WTC11 (cell line): ENCODE measurements at regions not wholly inside any gene's neighbourhood (a gene's known extent, or its start where the extent isn't known, plus 50 kb on each side); places are given as distances from the start of the nearest gene placed in this dataset.
"Not testable (repeated sequence)": the region's sequence is repeated elsewhere in the genome, so short reads cannot be mapped to it uniquely, and the experiment has no call there.

ENCODE experiments used
- ATAC-seq: fragments of 200-7000 bp; cut with Tn5 transposase; 2 replicates; pipeline ENCODE4 v1.10.0; 2021; ENCODE audit warnings: mild to moderate bottlenecking, moderate library complexity
- CTCF ChIA-PET: fragments of 300-600 bp; sonication (Branson Sonifier 250); formaldehyde crosslinking; loops from one replicate; lab custom pipeline; 2021; ENCODE audit warnings: antibody characterized with exemption; lab: Charles Lee
- POLR2A ChIA-PET: fragments of 350-600 bp; sonication (Branson Sonifier 250); formaldehyde crosslinking; loops from one replicate; lab custom pipeline; 2021; ENCODE audit warnings: antibody characterized with exemption; lab: Charles Lee
- DNase-seq: peaks from one replicate; pipeline ENCODE4 v3.0.0; 2021; ENCODE audit warnings: low spot score
- H3K27ac Mint-ChIP-seq: 2 replicates; pipeline ENCODE4 v1.8.0; 2021; ENCODE audit warnings: mixed read lengths
- H3K27me3 Mint-ChIP-seq: 2 replicates; pipeline ENCODE4 v1.8.0; 2021; ENCODE audit warnings: low read depth, mild to moderate bottlenecking, moderate library complexity, mixed read lengths
- H3K36me3 Mint-ChIP-seq: 2 replicates; pipeline ENCODE4 v1.8.0; 2021; ENCODE audit warnings: mixed read lengths
- H3K4me1 Mint-ChIP-seq: 2 replicates; pipeline ENCODE4 v1.8.0; 2022; ENCODE audit warnings: mixed read lengths
- H3K4me3 Mint-ChIP-seq: 2 replicates; pipeline ENCODE4 v1.8.0; 2021; ENCODE audit warnings: mild to moderate bottlenecking, moderate library complexity, mixed read lengths
- H3K9me3 Mint-ChIP-seq: 2 replicates; pipeline ENCODE4 v1.8.0; 2021; ENCODE audit warnings: mixed read lengths
- AFF4 ChIP-seq: sonication (generic); formaldehyde crosslinking; IDR thresholded peaks from 2 replicates; pipeline ENCODE4 v1.8.1; 2023; ENCODE audit warnings: mild to moderate bottlenecking, missing genetic modification reagents, borderline replicate concordance
- CBFB ChIP-seq: sonication (generic); formaldehyde crosslinking; IDR thresholded peaks from 2 replicates; pipeline ENCODE4 v1.8.1; 2022; ENCODE audit warnings: mild to moderate bottlenecking, low read depth, missing genetic modification reagents
- GTF2I ChIP-seq: fragments of 250-450 bp; sonication (Bioruptor Pico); conservative IDR thresholded peaks from 2 replicates; pipeline ENCODE4 v1.4.0; 2021; ENCODE audit warnings: mild to moderate bottlenecking
- HMGA2 ChIP-seq: fragments of 250-450 bp; sonication (Bioruptor Pico); IDR thresholded peaks from 2 replicates; pipeline ENCODE4 v1.4.0; 2021; ENCODE audit warnings: mild to moderate bottlenecking, moderate library complexity
- JAZF1 ChIP-seq: fragments of 250-450 bp; sonication (Bioruptor Pico); IDR thresholded peaks from 2 replicates; pipeline ENCODE4 v1.9.0; 2021; ENCODE audit warnings: moderate library complexity, mild to moderate bottlenecking, inconsistent platforms
- NFATC4 ChIP-seq: fragments of 250-450 bp; sonication (Bioruptor Pico); IDR thresholded peaks from 2 replicates; pipeline ENCODE4 v1.9.0; 2021; ENCODE audit warnings: mild to moderate bottlenecking
- NR1H2 ChIP-seq: sonication (generic); formaldehyde crosslinking; IDR thresholded peaks from 2 replicates; pipeline ENCODE4 v1.9.0; 2021; ENCODE audit warnings: mild to moderate bottlenecking, moderate library complexity, missing genetic modification reagents
- NR2C2 ChIP-seq: sonication (generic); formaldehyde crosslinking; IDR thresholded peaks from 2 replicates; pipeline ENCODE4 v1.8.0; 2022; ENCODE audit warnings: mild to moderate bottlenecking, missing genetic modification reagents
- NR3C1 ChIP-seq: sonication (generic); formaldehyde crosslinking; conservative IDR thresholded peaks from 2 replicates; pipeline ENCODE4 v1.8.1; 2023; ENCODE audit warnings: low read depth, mild to moderate bottlenecking, missing genetic modification reagents
- OVOL2 ChIP-seq: fragments of 250-450 bp; sonication (Bioruptor Pico); IDR thresholded peaks from 2 replicates; pipeline ENCODE4 v1.9.0; 2021; ENCODE audit warnings: mild to moderate bottlenecking, borderline replicate concordance
- SOX15 ChIP-seq: fragments of 250-450 bp; sonication (Bioruptor Pico); IDR thresholded peaks from 2 replicates; pipeline ENCODE4 v1.9.0; 2021; ENCODE audit warnings: mild to moderate bottlenecking
- TEAD4 ChIP-seq: sonication (generic); formaldehyde crosslinking; IDR thresholded peaks from 2 replicates; pipeline ENCODE4 v1.8.0; 2022; ENCODE audit warnings: mild to moderate bottlenecking, missing genetic modification reagents
- ZBTB43 ChIP-seq: sonication (generic); formaldehyde crosslinking; IDR thresholded peaks from 2 replicates; pipeline ENCODE4 v1.8.1; 2023; ENCODE audit warnings: mild to moderate bottlenecking, missing genetic modification reagents
- ZMAT4 ChIP-seq: fragments of 250-450 bp; sonication (Bioruptor Pico); IDR thresholded peaks from 2 replicates; pipeline ENCODE4 v1.9.0; 2021; ENCODE audit warnings: mild to moderate bottlenecking
- ZNF121 ChIP-seq: sonication (generic); formaldehyde crosslinking; IDR thresholded peaks from 2 replicates; pipeline ENCODE4 v1.8.0; 2023; ENCODE audit warnings: missing genetic modification reagents
- TF ChIP-seq, protein P1 (sequence below): fragments of 250-450 bp; sonication (Bioruptor Pico); IDR thresholded peaks from 2 replicates; pipeline ENCODE4 v1.9.0; 2021; ENCODE audit warnings: mild to moderate bottlenecking
- TF ChIP-seq, protein P2 (sequence below): sonication (generic); formaldehyde crosslinking; conservative IDR thresholded peaks from 2 replicates; pipeline ENCODE4 v1.8.1; 2023; ENCODE audit warnings: mild to moderate bottlenecking, low read depth, missing genetic modification reagents, moderate library complexity

DNA sequence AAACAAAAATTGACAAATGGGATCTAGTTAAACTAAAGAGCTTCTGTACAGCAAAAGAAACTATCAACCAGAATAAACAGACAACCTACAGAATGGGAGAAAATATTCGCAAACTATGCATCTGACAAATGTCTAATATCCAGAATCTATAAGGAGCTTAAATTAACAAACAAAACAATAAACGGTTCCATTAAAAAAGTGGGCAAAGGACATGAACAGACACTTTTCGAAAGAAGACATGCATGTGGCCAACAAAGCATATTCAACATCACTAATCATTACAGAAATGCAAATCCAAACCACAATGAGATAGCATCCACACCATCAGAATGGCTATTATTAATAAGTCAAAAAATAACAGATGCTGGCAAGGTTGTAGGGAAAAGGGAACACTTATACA, 50.5 kb upstream of the MED13L start:
- H3K9me3 Mint-ChIP-seq, POLR2A ChIA-PET, H3K4me3 Mint-ChIP-seq, H3K27ac Mint-ChIP-seq, CTCF ChIA-PET, DNase-seq, H3K4me1 Mint-ChIP-seq, ATAC-seq, H3K36me3 Mint-ChIP-seq, H3K27me3 Mint-ChIP-seq: not testable (repeated sequence)

- ChIA-PET POLR2A (no interaction called here), CTCF (no interaction called here)
- Mint-ChIP-seq H3K9me3 (peaks cover 8% of the 10 kb centered on the region), H3K4me3 (no peak overlapping the region), H3K4me1 (peaks cover 8% of the 10 kb centered on the region), H3K36me3 (no peaks in the 10 kb centered on the region), H3K27me3 (no peaks in the 10 kb centered on the region), H3K27ac (no peak overlapping the region)
- DNase-seq (no peak), ATAC-seq (no peak)
- TF ChIP-seq HMGA2 (CRISPR knock-in tag) (no peak), GTF2I (CRISPR knock-in tag) (no peak), CBFB (CRISPR knock-in tag) (no peak), AFF4 (CRISPR knock-in tag) (no peak), ZBTB43 (CRISPR knock-in tag) (no peak)
- TF ChIP-seq, protein P1, sequence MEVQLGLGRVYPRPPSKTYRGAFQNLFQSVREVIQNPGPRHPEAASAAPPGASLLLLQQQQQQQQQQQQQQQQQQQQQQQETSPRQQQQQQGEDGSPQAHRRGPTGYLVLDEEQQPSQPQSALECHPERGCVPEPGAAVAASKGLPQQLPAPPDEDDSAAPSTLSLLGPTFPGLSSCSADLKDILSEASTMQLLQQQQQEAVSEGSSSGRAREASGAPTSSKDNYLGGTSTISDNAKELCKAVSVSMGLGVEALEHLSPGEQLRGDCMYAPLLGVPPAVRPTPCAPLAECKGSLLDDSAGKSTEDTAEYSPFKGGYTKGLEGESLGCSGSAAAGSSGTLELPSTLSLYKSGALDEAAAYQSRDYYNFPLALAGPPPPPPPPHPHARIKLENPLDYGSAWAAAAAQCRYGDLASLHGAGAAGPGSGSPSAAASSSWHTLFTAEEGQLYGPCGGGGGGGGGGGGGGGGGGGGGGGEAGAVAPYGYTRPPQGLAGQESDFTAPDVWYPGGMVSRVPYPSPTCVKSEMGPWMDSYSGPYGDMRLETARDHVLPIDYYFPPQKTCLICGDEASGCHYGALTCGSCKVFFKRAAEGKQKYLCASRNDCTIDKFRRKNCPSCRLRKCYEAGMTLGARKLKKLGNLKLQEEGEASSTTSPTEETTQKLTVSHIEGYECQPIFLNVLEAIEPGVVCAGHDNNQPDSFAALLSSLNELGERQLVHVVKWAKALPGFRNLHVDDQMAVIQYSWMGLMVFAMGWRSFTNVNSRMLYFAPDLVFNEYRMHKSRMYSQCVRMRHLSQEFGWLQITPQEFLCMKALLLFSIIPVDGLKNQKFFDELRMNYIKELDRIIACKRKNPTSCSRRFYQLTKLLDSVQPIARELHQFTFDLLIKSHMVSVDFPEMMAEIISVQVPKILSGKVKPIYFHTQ (CRISPR knock-in tag): no peak
Observed at GRCh38 chr12:116331876-116332275, 54.4 kb upstream of the MED13L start.

DNA sequence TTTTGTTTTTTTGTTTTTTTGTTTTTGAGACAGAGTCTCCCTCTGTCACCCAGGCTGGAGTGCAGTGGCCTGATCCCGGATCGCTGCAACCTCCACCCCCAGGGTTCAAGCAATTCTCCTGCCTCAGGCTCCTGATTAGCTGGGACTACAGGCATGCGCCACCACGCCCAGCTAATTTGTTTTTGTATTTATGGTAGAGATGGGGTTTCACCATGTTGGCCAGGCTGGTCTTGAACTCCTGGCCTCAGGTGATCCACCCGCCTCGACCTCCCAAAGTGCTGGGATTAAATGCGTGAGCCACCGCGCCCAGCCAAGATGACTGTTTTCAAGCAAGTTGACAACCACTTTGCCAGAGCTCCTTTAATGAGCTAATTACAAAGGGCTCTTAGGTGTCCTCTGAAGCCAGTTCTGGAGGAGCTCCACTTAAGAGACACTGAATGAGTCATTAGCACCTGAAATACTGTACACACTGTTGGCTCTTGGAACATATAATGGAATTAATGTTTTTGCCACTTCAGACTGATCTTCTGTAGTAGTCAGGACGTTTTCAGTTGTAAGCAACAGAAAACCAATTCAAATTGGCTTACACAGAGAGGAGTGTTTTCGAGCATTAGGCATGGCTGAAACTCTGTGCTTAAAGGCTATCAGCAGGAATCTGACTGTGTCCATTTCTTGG, 55.4 kb upstream of the MED13L start:
- Mint-ChIP-seq H3K36me3 (no peaks in the 10 kb centered on the region), H3K4me1 (peaks cover 18% of the 10 kb centered on the region), H3K4me3 (no peak overlapping the region), H3K9me3 (peaks cover 5% of the 10 kb centered on the region), H3K27ac (no peak overlapping the region), H3K27me3 (no peaks in the 10 kb centered on the region)
- ATAC-seq (no peak), DNase-seq (no peak)
- ChIA-PET CTCF (interaction anchor here (1.0 kb wide), 1 partner anchor 355 kb away, joined by 4 read pairs; no protein-coding TSS in a partner anchor), POLR2A (interaction anchor here (0.6 kb wide), 1 partner anchor 127 kb away, joined by 8 read pairs; no protein-coding TSS in a partner anchor)
- TF ChIP-seq NFATC4 (CRISPR knock-in tag) (no peak), JAZF1 (CRISPR knock-in tag) (no peak), NR2C2 (no peak), TEAD4 (CRISPR knock-in tag) (no peak), ZMAT4 (CRISPR knock-in tag) (no peak), NR3C1 (CRISPR knock-in tag) (no peak), SOX15 (CRISPR knock-in tag) (no peak), ZNF121 (CRISPR knock-in tag) (no peak), OVOL2 (CRISPR knock-in tag) (no peak), NR1H2 (CRISPR knock-in tag) (no peak)
- TF ChIP-seq, protein P2, sequence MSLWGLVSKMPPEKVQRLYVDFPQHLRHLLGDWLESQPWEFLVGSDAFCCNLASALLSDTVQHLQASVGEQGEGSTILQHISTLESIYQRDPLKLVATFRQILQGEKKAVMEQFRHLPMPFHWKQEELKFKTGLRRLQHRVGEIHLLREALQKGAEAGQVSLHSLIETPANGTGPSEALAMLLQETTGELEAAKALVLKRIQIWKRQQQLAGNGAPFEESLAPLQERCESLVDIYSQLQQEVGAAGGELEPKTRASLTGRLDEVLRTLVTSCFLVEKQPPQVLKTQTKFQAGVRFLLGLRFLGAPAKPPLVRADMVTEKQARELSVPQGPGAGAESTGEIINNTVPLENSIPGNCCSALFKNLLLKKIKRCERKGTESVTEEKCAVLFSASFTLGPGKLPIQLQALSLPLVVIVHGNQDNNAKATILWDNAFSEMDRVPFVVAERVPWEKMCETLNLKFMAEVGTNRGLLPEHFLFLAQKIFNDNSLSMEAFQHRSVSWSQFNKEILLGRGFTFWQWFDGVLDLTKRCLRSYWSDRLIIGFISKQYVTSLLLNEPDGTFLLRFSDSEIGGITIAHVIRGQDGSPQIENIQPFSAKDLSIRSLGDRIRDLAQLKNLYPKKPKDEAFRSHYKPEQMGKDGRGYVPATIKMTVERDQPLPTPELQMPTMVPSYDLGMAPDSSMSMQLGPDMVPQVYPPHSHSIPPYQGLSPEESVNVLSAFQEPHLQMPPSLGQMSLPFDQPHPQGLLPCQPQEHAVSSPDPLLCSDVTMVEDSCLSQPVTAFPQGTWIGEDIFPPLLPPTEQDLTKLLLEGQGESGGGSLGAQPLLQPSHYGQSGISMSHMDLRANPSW (CRISPR knock-in tag): no peak
